AG04450 (cell line): ENCODE measurements at regions not wholly inside any gene's neighbourhood (a gene's known extent, or its start where the extent isn't known, plus 50 kb on each side); places are given as distances from the start of the nearest gene placed in this dataset.

Experiments used
- CTCF ChIA-PET: fragments of 300-600, 350-600 bp; formaldehyde crosslinking; extraction: SDS; loops from one replicate; lab custom pipeline; 2022; ENCODE audit warnings: antibody characterized with exemption, inconsistent platforms; lab: Charles Lee
- POLR2A ChIA-PET: fragments of 350-600 bp; formaldehyde crosslinking; extraction: SDS; loops from one replicate; lab custom pipeline; 2021; ENCODE audit warnings: antibody characterized with exemption, inconsistent platforms; lab: Yijun Ruan, JAX
- DNase-seq: peaks from one replicate; pipeline ENCODE4 v3.0.0-alpha.2; 2011; ENCODE audit warnings: low read depth, low spot score
- H3K27ac ChIP-seq: one replicate; pipeline ENCODE4 v1.5.1; 2012; ENCODE audit warnings: low read depth, low read length, control low read depth
- H3K27me3 ChIP-seq: one replicate; pipeline ENCODE4 v1.6.0; 2012; ENCODE audit warnings: low read length; ENCODE audit not compliant: control insufficient read depth, insufficient read depth
- H3K4me3 ChIP-seq: 2 replicates; pipeline ENCODE4 v1.5.1; 2011; ENCODE audit warnings: mild to moderate bottlenecking, low read depth, low read length, control low read depth
- H3K9me3 ChIP-seq: 2 replicates; pipeline ENCODE4 v1.5.1; 2012; ENCODE audit warnings: low read length; ENCODE audit not compliant: control insufficient read depth, insufficient read depth
- TF ChIP-seq, protein P1 (sequence below): IDR thresholded peaks from 2 replicates; pipeline ENCODE4 v1.5.1; 2011; ENCODE audit warnings: low read depth, low read length, control low read depth, inconsistent platforms

DNA sequence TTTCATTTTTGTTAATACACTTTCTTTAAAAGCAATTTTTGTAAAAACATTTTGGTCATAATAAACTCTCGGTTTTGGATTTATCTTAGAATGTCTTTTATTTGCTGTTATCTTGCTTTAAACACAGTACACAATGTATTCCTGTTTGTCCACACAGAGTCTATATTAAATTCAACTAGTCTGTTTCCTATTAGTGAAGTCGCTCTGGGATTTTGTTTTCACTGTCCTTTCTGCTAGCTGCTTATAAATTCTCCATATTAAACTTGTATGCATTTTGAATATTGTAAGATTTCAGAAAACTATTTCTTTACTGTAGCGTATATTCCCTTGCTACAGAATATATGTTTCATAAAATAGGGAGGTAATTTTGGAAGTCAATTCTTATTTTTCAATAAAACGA lies 630.2 kb downstream of the HDGFL1 start:
- CTCF ChIA-PET: no interaction called here
- H3K27ac ChIP-seq: no peak overlapping the region
- no peaks in the 10 kb centered on the region for H3K27me3 ChIP-seq
- TF ChIP-seq, protein P1, sequence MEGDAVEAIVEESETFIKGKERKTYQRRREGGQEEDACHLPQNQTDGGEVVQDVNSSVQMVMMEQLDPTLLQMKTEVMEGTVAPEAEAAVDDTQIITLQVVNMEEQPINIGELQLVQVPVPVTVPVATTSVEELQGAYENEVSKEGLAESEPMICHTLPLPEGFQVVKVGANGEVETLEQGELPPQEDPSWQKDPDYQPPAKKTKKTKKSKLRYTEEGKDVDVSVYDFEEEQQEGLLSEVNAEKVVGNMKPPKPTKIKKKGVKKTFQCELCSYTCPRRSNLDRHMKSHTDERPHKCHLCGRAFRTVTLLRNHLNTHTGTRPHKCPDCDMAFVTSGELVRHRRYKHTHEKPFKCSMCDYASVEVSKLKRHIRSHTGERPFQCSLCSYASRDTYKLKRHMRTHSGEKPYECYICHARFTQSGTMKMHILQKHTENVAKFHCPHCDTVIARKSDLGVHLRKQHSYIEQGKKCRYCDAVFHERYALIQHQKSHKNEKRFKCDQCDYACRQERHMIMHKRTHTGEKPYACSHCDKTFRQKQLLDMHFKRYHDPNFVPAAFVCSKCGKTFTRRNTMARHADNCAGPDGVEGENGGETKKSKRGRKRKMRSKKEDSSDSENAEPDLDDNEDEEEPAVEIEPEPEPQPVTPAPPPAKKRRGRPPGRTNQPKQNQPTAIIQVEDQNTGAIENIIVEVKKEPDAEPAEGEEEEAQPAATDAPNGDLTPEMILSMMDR: no peak
- DNase-seq: no peak
- no peak overlapping the region for H3K4me3 ChIP-seq
- POLR2A ChIA-PET: no interaction called here
- no peaks in the 10 kb centered on the region for H3K9me3 ChIP-seq

DNA sequence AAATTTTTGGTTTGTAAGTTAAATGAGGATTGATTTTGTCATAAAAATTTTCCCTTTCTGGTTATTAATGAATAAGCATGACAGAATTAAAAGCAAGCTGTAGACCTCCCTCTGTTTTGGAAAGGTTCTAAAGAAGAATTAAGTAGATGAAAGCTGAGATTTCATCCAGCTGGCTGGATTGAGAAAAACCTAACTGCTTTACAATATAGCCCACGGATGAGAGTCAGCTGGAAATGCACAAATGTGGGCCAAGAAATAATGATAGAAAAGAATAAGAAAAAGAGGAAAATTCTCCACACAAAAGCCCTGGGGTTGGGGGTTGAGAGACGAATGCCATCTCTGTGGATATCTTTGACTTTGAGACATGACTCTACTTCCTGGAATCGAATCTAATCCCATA lies 631.6 kb downstream of the HDGFL1 start:
- CTCF ChIA-PET: no interaction called here
- POLR2A ChIA-PET: no interaction called here
- no peaks in the 10 kb centered on the region for H3K9me3 ChIP-seq
- no peak overlapping the region for H3K27ac ChIP-seq
- TF ChIP-seq, protein P1: no peak
- DNase-seq: no peak
- no peaks in the 10 kb centered on the region for H3K27me3 ChIP-seq
- no peak overlapping the region for H3K4me3 ChIP-seq

DNA sequence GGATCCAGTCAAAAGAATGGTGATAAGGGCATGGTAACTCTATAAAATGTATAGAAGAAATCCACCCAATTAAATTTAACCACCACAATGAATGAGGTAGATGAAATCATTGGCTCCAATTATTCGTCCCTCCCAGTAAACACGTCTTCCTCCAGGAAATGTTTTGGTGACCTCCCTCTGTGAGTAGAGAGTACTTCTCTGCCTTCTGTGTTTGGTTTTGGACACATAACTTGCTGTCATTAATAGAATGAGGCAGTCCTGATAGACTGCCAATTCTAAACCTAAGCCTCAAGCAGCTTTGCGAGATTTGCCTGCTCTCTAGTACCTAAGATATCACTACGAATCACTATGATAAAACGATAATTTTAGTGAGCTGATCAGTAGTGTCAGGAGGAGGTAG lies 632.8 kb downstream of the HDGFL1 start:
- Histone ChIP-seq H3K27ac (no peak overlapping the region), H3K4me3 (no peak overlapping the region), H3K27me3 (no peaks in the 10 kb centered on the region), H3K9me3 (no peaks in the 10 kb centered on the region)
- ChIA-PET POLR2A (no interaction called here), CTCF (no interaction called here)
- TF ChIP-seq, protein P1: no peak
- DNase-seq: no peak

DNA sequence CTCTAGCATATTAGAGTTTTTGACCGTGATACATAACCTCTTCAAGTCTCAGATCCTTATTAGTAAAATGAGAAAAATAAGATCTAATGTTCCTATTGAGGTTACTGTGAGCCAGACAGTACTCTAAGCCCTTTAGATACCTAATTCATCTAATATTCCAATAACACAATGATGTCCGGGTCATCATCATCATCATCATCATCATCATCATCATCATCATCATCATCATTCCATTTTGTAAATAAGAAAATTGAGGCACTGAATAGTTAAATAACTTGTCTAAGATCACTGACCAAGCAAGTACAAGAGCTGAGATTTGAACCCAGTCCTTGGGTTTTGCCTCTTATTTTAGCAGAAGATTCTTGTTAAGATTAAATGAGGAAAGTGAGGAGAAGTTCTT lies 643.0 kb downstream of the HDGFL1 start:
- CTCF ChIA-PET: no interaction called here
- no peak overlapping the region for H3K27ac ChIP-seq

DNA sequence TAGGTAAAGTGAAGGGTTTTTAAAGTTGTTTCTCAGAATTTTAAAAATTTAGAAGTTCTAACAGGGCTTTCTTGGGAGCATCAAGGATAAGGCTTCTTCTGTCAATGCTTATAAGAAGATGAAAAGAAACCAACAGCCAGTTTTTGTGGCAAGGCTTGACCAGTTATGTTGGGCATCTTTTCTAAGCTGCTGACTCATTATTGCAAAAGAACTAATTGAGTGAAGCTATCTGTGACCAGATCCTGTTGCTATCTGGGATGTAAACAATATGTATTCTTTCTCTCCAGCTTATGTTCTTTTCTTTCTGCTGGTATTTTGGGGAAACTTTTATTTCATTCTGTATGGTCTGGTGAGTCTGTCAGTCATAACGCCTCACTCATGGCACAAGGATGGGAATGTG lies 643.8 kb downstream of the HDGFL1 start:
- peak; percentile 33 for DNase-seq
- Histone ChIP-seq H3K27ac (no peak overlapping the region), H3K9me3 (no peaks in the 10 kb centered on the region; the same call in 1 of the 2 replicates), H3K27me3 (no peaks in the 10 kb centered on the region), H3K4me3 (no peak overlapping the region)
- CTCF ChIA-PET: no interaction called here
- TF ChIP-seq, protein P1: no peak
- POLR2A ChIA-PET: no interaction called here

More for the DNA sequence above, 643.0 kb downstream of the HDGFL1 start:
- Histone ChIP-seq H3K4me3 (no peak overlapping the region), H3K9me3 (no peaks in the 10 kb centered on the region; the same call in 1 of the 2 replicates), H3K27me3 (no peaks in the 10 kb centered on the region)
- DNase-seq: no peak
- POLR2A ChIA-PET: no interaction called here
- TF ChIP-seq, protein P1: no peak
